ENCODE measurements at regions not wholly inside any gene's neighbourhood (a gene's known extent, or its start where the extent isn't known, plus 50 kb on each side); places are given as distances from the start of the nearest gene placed in this dataset.
"Not testable (repeated sequence)": the region's sequence is repeated elsewhere in the genome, so short reads cannot be mapped to it uniquely, and the experiment has no call there.

DNA sequence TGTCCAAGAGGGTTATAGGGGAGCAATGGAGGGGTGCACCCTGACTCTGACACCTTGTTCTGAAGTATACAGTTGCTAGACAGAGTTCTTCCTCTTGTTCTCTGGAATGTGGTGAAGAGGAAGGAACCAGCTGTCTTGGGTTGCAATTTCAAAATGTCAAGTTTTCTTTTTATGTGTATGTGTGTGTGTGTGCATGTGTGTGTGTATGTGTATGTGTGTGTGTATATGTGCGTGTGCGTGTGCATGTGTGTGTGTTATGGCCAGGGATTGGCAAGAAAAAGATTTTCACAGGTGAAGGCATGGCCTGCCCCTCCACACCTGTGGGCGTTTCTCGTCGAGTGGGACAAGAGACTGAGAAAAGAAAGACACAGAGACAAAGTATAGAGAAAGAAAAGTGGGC lies 81.6 kb upstream of the ADGRA3 start:
- Histone ChIP-seq H3K4me2 (ENCODE audit: low read length) (peak overlapping the region; percentile 72), H3K27ac (ENCODE audit: low read length) (peak overlapping the region; percentile 99), H3K4me1 (ENCODE audit: low read length) (peaks cover 61% of the 10 kb centered on the region), H3K36me3 (replicated peaks; ENCODE audit: low read depth, low read length) (no peaks in the 10 kb centered on the region), H4K20me1 (ENCODE audit: insufficient read depth, low read length) (no peaks in the 10 kb centered on the region), H2AFZ (ENCODE audit: low read depth, low read length) (no peak overlapping the region), H3K9ac (ENCODE audit: low read length) (peak overlapping the region; percentile 65), H3K79me2 (ENCODE audit: low read length) (peaks cover 38% of the 10 kb centered on the region), H3K4me3 (ENCODE audit: low read length) (peak overlapping the region; percentile 16; the same call in 1 of the 2 replicates), H3K9me3 (ENCODE audit: insufficient read depth, low read length) (no peaks in the 10 kb centered on the region), H3K27me3 (ENCODE audit: low read depth, low read length) (no peaks in the 10 kb centered on the region)
- TF ChIP-seq, protein P1, sequence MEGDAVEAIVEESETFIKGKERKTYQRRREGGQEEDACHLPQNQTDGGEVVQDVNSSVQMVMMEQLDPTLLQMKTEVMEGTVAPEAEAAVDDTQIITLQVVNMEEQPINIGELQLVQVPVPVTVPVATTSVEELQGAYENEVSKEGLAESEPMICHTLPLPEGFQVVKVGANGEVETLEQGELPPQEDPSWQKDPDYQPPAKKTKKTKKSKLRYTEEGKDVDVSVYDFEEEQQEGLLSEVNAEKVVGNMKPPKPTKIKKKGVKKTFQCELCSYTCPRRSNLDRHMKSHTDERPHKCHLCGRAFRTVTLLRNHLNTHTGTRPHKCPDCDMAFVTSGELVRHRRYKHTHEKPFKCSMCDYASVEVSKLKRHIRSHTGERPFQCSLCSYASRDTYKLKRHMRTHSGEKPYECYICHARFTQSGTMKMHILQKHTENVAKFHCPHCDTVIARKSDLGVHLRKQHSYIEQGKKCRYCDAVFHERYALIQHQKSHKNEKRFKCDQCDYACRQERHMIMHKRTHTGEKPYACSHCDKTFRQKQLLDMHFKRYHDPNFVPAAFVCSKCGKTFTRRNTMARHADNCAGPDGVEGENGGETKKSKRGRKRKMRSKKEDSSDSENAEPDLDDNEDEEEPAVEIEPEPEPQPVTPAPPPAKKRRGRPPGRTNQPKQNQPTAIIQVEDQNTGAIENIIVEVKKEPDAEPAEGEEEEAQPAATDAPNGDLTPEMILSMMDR (IDR thresholded peaks at IDR 0.05; ENCODE audit: low read depth, low read length) = no peak
- TF ChIP-seq EZH2phosphoT487 (IDR thresholded peaks at IDR 0.05; ENCODE audit: low read depth) = no peak

DNA sequence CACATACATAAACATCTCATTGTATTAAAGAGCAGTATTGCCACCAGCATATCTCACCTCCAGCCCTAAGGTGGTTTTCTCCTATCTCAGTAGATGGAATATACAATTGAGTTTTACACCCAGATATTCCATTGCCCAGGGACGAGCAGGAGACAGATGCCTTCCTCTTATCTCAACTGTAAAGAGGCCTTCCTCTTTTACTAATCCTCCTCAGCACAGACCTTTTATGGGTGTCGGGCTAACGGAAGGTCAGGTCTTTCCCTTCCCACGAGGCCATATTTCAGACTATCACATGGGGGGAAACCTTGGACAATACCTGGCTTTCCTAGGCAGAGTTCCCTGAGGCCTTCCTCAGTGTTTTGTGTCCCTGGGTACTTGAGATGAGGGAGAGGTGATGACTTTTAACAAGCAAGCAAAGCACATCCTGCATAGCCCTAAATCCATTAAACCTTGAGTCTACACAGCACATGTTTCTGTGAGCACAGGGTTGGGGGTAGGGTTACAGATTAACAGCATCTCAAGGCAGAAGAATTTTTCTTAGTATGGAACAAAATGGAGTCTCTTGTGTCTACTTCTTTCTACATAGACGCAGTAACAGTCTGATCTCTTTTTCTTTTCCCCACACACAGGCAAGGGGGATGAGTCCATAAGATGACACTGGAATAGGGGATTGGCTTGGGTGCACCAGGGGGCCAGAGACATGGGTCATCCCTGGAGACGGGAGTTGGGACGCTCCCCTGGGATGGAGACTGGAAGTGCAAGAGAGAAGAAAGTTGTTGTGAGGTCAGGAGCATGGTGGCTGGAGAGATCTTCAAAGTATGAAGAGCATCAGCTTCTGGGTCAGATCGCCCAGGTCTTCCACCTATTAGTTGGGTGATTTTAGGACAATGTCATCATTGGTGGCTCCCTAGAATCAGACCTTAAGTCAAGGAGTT lies 82.5 kb upstream of the ADGRA3 start:
- Histone ChIP-seq H3K79me2 (ENCODE audit: low read length) (peaks cover 47% of the 10 kb centered on the region), H3K4me2 (ENCODE audit: low read length) (peak overlapping the region; percentile 92)
- H4K20me1 ChIP-seq (ENCODE audit: insufficient read depth, low read length) = not testable (repeated sequence)

DNA sequence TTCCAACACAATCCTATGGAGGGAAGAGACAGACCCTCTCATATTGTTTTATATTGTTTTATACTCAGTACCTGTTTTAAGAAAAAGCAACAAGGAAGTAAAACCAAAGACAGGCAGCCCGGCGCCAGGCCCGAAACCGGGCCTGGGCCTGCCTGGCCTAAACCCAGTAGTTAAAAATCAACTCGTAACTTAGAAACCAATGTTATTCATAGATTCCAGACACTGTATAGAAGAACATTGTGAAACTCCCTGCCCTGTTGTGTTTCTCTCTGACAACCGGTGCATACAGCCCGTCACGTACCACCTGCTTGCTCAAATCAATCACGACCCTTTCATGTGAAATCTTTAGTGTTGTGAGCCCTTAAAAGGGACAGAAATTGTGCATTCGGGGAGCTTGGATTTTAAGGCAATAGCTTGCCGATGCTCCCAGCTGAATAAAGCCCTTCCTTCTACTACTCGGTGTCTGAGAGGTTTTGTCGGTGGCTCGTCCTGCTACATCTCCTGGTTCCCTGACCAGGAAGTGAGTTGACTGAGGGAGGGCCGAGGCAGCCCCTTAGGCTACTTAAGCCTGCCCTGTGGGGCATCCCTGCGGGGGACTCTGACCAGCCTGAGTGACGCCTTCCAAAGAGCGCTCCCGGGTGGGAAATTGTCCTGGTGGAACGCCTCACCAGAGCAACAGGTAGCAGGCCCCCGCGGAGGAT lies 83.5 kb upstream of the ADGRA3 start:
- H3K9me3 ChIP-seq (ENCODE audit: insufficient read depth, low read length); H4K20me1 ChIP-seq (ENCODE audit: insufficient read depth, low read length); H3K36me3 ChIP-seq (replicated peaks; ENCODE audit: low read depth, low read length); H3K27me3 ChIP-seq (ENCODE audit: low read depth, low read length): not testable (repeated sequence)
- Histone ChIP-seq H3K4me3 (ENCODE audit: low read length) (peak overlapping the region; percentile 90), H3K27ac (ENCODE audit: low read length) (peak overlapping the region; percentile 99), H3K4me1 (ENCODE audit: low read length) (peaks cover 64% of the 10 kb centered on the region), H3K4me2 (ENCODE audit: low read length) (peak overlapping the region; percentile 92), H2AFZ (ENCODE audit: low read depth, low read length) (peak overlapping the region; percentile 41; the same call in 1 of the 2 replicates), H3K9ac (ENCODE audit: low read length) (peak overlapping the region; percentile 100), H3K79me2 (ENCODE audit: low read length) (peaks cover 57% of the 10 kb centered on the region)

More for the DNA sequence above, 82.5 kb upstream of the ADGRA3 start:
- H3K4me3 ChIP-seq (ENCODE audit: low read length) = peak overlapping the region; percentile 90
- peak overlapping the region; percentile 99 for H3K27ac ChIP-seq (ENCODE audit: low read length)
- H3K27me3 ChIP-seq (ENCODE audit: low read depth, low read length); H3K9me3 ChIP-seq (ENCODE audit: insufficient read depth, low read length); H3K36me3 ChIP-seq (replicated peaks; ENCODE audit: low read depth, low read length): not testable (repeated sequence)
- H3K9ac ChIP-seq (ENCODE audit: low read length) = peak overlapping the region; percentile 65
- peak overlapping the region; percentile 41; the same call in 1 of the 2 replicates for H2AFZ ChIP-seq (ENCODE audit: low read depth, low read length)
- H3K4me1 ChIP-seq (ENCODE audit: low read length) = peaks cover 61% of the 10 kb centered on the region

DNA sequence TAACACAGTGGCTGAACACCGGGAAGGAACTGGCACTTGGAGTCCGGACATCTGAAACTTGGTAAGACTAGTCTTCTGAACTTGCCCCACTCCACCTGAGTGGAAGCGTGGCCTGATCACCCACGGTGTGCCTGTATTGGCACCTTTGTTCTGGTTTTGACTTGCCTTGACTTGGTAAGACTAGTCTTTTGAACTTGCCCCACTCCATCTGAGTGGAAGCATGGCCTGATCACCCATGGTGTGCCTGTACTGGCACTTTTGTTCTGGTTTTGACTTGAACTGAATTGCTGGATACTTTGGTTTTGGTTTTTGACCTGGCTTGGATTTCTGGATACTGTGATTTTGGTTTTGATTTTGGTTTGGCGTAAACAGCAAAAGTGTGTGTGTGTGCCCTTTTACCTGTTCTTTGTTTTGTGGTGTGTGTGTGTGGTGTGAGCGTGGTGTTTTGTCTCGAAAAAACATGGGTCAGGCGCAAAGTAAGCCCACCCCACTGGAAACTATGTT lies 84.1 kb upstream of the ADGRA3 start:
- Histone ChIP-seq H3K9ac (ENCODE audit: low read length) (peak overlapping the region; percentile 100), H3K4me2 (ENCODE audit: low read length) (peak overlapping the region; percentile 92), H3K27ac (ENCODE audit: low read length) (peak overlapping the region; percentile 99), H3K79me2 (ENCODE audit: low read length) (peaks cover 59% of the 10 kb centered on the region), H3K4me1 (ENCODE audit: low read length) (peaks cover 60% of the 10 kb centered on the region), H3K4me3 (ENCODE audit: low read length) (peak overlapping the region; percentile 90)
- H4K20me1 ChIP-seq (ENCODE audit: insufficient read depth, low read length); H3K27me3 ChIP-seq (ENCODE audit: low read depth, low read length); H3K9me3 ChIP-seq (ENCODE audit: insufficient read depth, low read length); H3K36me3 ChIP-seq (replicated peaks; ENCODE audit: low read depth, low read length); H2AFZ ChIP-seq (ENCODE audit: low read depth, low read length): not testable (repeated sequence)

DNA sequence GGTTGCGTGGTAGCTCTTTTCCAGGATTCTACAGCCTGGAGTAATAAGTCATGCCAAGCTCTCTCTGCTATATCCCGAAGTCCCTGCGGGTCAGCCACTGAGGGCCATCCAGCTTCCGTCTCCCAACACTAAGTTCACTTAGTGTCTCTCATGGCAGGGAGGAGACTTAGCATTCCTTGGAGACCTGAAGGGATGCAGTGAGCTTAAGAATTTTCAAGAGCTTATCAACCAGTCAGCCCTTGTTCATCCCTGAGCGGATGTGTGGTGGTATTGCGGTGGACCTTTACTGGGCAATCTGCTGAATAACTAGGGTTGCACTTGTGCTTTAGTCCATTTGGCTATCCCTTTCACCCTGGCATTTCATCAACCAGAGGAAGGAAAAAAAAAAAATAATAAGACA lies 85.8 kb upstream of the ADGRA3 start:
- H3K36me3 ChIP-seq (replicated peaks; ENCODE audit: low read depth, low read length); H3K27ac ChIP-seq (ENCODE audit: low read length); H2AFZ ChIP-seq (ENCODE audit: low read depth, low read length); H4K20me1 ChIP-seq (ENCODE audit: insufficient read depth, low read length); H3K9me3 ChIP-seq (ENCODE audit: insufficient read depth, low read length); H3K27me3 ChIP-seq (ENCODE audit: low read depth, low read length); H3K9ac ChIP-seq (ENCODE audit: low read length): not testable (repeated sequence)
- H3K4me2 ChIP-seq (ENCODE audit: low read length) = peak overlapping the region; percentile 92
- H3K79me2 ChIP-seq (ENCODE audit: low read length) = peaks cover 64% of the 10 kb centered on the region
- peak overlapping the region; percentile 90 for H3K4me3 ChIP-seq (ENCODE audit: low read length)
- H3K4me1 ChIP-seq (ENCODE audit: low read length) = peaks cover 53% of the 10 kb centered on the region
